BE2C (cell line): ENCODE measurements at regions not wholly inside any gene's neighbourhood (a gene's known extent, or its start where the extent isn't known, plus 50 kb on each side); places are given as distances from the start of the nearest gene placed in this dataset.

Experiments used
- DNase-seq: peaks from one replicate; pipeline ENCODE4 v3.0.0-alpha.2; 2020
- H3K27me3 ChIP-seq: fragments of 250-450 bp; sonication (Bioruptor Pico); 2 replicates; pipeline ENCODE4 v1.5.1; 2020; ENCODE audit warnings: mild to moderate bottlenecking
- H3K36me3 ChIP-seq: fragments of 250-450 bp; sonication (Bioruptor Pico); 2 replicates; pipeline ENCODE4 v1.5.1; 2020; ENCODE audit warnings: mild to moderate bottlenecking
- H3K4me1 ChIP-seq: fragments of 250-450 bp; sonication (Bioruptor Pico); 2 replicates; pipeline ENCODE4 v1.5.1; 2020
- H3K4me3 ChIP-seq: 2 replicates; pipeline ENCODE4 v1.5.1; 2011; ENCODE audit warnings: low read depth, low read length
- H3K9me3 ChIP-seq: fragments of 250-450 bp; sonication (Bioruptor Pico); 2 replicates; pipeline ENCODE4 v1.5.1; 2020
- CTCF ChIP-seq: IDR thresholded peaks from 2 replicates; pipeline ENCODE4 v1.5.1; 2012; ENCODE audit warnings: mild to moderate bottlenecking, low read depth, low read length

GRCh38 chr4:111681751-111682150 is 463.5 kb upstream of the FAM241A start:
- Histone ChIP-seq H3K27me3 (no peaks in the 10 kb centered on the region), H3K4me1 (no peaks in the 10 kb centered on the region), H3K36me3 (no peaks in the 10 kb centered on the region), H3K4me3 (no peak overlapping the region), H3K9me3 (no peaks in the 10 kb centered on the region)
- DNase-seq: no peak
- no peak for TF ChIP-seq CTCF

- Histone ChIP-seq H3K27me3 (no peaks in the 10 kb centered on the region), H3K4me1 (no peaks in the 10 kb centered on the region), H3K36me3 (no peaks in the 10 kb centered on the region), H3K4me3 (no peak overlapping the region), H3K9me3 (no peaks in the 10 kb centered on the region)
- no peak for DNase-seq
- TF ChIP-seq CTCF: no peak
These were observed 460.0 kb upstream of the FAM241A start for GRCh38 chr4:111685205-111685604.

- Histone ChIP-seq H3K27me3 (no peaks in the 10 kb centered on the region), H3K36me3 (no peaks in the 10 kb centered on the region), H3K9me3 (no peaks in the 10 kb centered on the region), H3K4me3 (no peak overlapping the region), H3K4me1 (no peaks in the 10 kb centered on the region)
- DNase-seq: no peak
- no peak for TF ChIP-seq CTCF
These were observed 456.0 kb upstream of the FAM241A start for GRCh38 chr4:111689214-111689613.

GRCh38 chr4:111689731-111690130 is 455.5 kb upstream of the FAM241A start:
- DNase-seq: no peak
- TF ChIP-seq CTCF: no peak
- H3K4me1 ChIP-seq: no peaks in the 10 kb centered on the region
- H3K27me3 ChIP-seq: no peaks in the 10 kb centered on the region
- H3K9me3 ChIP-seq: no peaks in the 10 kb centered on the region
- H3K4me3 ChIP-seq: no peak overlapping the region
- H3K36me3 ChIP-seq: no peaks in the 10 kb centered on the region

- no peak for DNase-seq
- H3K4me3 ChIP-seq: no peak overlapping the region
- no peaks in the 10 kb centered on the region for H3K36me3 ChIP-seq
- no peak for TF ChIP-seq CTCF
- H3K9me3 ChIP-seq: no peaks in the 10 kb centered on the region
- H3K4me1 ChIP-seq: no peaks in the 10 kb centered on the region
- no peaks in the 10 kb centered on the region for H3K27me3 ChIP-seq
These were observed 451.5 kb upstream of the FAM241A start for GRCh38 chr4:111693758-111694157.

GRCh38 chr4:111695677-111696076 is 449.6 kb upstream of the FAM241A start:
- no peak for TF ChIP-seq CTCF
- Histone ChIP-seq H3K9me3 (no peaks in the 10 kb centered on the region), H3K4me3 (no peak overlapping the region), H3K4me1 (no peaks in the 10 kb centered on the region), H3K36me3 (no peaks in the 10 kb centered on the region), H3K27me3 (no peaks in the 10 kb centered on the region)
- DNase-seq: no peak
